NCI-H2029 treated with DMSO at 0.1 percent for 48 hours (cell line): ENCODE measurements at regions not wholly inside any gene's neighbourhood (a gene's known extent, or its start where the extent isn't known, plus 50 kb on each side); places are given as distances from the start of the nearest gene placed in this dataset.
"Not testable (repeated sequence)": the region's sequence is repeated elsewhere in the genome, so short reads cannot be mapped to it uniquely, and the experiment has no call there.

Source experiments
- DNase-seq: peaks from one replicate; lab custom pipeline; 2025; lab: John Stamatoyannopoulos, UW

DNA sequence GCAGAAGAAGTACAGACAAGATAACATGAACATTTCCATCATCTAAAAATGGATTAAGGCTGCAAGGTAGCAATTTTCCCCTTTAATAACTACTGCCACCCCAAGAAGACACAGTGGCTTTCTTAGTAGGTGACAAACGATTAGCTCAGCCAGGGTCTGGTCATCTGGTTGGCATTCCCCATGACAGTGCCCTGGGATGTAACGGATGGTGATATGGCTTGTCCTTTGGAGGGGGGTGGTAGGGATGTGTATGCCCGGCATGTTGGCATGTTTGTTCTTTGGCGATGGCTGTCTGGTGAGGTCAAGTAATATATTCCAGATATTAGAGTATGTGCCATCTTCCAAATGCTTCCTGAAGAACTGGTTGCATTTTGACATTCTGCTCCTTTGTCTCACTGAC is 135.6 kb upstream of the ZNF536 start:
- DNase-seq, result no peak

DNA sequence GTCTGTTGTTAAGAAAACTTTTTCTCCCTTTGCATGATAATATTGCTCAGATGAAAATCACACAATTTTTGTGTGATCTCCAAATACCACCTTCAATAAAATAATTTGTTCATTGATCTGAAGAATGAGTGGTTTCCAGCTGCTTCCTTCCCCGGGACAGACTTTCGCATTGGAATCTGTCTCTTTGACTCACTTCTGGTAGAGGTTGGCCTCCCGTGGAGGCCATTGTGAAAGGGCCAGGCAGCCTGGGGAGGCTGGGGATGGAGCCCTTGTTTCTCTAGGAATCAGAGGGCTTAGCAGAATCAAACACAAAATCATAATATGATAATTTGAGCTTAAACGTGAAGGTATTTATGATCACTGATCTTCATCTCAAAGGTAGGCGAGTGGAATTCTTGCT is 135.0 kb upstream of the ZNF536 start:
- no peak for DNase-seq

DNA sequence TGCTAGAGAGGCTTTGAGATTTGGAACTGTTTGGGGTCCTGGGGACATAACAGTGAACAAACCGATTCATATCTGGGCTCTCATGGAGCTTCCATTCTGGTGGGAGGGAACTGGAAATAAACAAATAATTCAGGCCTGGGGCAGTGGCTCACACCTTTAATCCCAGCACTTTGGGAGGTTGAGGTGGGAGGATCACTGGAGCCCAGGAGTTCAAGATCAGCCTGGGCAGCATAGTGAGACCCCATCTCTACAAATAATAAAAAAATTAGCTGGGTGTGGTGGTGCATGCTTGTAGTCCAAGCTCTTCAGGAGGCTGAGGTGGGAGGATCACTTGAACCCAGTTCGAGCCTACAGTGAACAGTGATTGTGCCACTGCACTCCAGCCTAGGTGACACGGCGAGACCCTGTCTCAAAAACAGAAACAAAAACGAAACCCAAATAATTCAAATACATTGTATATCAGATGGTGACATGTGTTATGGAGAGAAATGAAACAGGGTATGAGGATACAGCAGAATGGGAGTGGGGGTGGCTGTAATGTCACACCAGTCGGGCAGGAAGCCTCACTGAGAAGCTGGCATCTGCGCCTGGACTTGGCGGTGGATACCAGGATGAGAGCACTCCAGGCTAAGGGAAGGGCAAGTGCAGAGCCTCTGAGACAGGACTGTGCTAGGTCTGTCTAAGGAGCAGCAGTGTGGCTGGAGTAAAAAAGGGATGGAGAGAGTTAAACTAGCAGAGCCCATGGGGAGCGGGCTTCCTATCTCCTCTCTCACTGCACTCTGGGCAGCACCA is 131.1 kb upstream of the ZNF536 start:
- no peak for DNase-seq

DNA sequence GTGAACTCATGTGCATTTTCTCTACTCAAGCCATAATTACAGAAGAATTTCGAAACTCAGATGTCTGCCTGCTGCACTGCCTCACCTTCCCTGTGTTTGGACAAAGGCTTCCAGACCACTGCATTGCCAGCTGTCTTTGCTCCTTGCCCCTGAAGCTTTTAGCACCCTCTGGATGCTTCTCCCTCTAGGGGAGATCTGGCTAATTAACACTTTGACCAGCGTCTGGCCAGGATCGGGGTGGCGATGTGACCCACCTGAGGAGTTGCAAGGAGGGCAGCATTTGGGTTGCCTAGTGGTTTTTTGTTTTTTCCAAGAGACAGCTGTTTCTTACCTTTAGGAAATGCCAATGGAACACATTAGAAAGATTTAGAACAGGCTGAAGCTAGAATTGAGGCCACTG is 127.7 kb upstream of the ZNF536 start:
- no peak for DNase-seq

DNA sequence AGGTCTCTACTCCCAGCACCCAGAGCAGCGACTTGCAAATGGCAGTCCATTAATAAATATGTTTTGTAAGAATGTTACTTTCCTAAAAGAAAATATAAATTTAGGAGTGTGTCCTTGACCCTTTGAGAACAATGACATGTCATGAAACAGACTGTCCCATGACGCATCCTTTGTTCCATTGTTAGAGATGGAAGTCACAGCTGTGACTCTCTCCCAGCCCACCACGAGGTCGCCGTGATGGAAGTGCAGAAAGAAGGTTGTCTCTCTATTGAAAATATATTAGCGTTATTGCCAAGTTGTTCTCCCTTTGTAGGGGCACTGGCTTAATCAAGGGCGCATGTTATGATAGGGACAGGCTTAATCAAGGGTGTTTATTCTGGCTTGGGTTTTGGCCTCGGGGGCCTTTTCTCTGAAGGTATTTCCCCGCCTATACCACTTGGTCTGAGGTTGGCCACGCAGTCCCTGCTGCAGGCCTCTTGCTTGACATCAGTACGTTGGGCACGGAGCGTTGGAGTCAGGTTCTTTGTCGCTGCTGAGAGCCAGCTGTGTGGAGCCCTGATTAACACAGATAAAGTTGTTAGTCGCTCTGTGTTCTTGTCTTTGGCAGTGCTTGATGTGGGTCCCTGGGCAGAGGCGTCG is 126.7 kb upstream of the ZNF536 start:
- DNase-seq, result no peak

DNA sequence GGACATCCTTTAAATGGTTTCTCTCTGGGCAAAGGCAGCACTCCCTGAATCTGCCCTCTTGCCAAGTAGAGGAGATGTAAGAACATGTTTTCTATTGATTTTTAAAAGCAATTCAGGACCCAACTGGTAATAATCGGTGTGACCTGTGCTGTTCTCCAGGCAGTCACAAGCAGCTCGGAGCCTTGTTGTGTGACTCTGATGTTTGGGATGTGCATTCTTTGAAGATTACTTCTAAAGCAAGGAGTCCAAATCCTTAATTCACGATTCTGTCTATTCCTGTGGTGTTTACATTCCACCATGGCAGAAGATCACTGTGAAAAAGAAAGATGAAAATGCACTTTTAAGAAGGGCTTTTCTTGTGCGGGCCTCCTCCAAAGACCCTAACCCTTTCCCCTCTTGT is 122.3 kb upstream of the ZNF536 start:
- no peak for DNase-seq

DNA sequence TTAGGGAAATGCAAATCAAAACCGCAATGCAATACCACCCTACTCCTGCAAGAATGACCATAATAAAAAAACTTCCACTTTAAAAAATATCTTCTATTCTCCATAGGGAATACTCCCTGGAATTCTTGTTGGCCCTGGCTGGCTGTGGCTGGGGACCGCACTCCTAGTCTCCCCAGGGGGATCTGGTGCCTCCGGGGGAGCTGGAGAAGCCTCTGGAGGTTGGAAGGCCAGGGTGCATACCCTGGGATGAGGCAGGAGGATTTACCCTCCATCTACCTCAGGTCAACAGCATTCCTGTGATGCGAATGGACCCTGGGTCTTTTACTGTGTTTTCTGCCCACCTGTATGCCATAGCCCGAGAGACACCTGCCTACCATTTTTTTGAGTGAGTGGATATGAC is 120.0 kb upstream of the ZNF536 start:
- DNase-seq, result no peak

DNA sequence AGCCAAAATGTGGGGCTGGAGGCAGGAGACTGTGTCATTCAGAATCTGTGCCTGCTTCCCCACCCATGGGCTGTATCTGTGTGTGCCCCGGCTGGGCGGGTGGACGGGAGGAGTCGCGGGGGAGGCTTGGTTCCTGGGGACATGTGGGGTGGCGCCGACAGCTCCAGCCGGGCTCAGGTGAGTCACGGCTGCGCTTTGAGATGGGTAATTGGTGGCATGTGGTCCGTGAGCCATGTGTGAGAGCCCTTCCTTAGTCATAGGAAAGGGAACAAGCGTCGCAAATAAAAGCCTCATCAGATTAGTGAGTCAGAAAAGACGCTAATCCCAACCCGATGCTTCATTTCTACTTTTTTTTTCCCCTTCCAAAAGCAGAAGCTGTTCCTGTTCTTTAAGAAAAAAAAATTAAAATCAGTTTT is 118.6 kb upstream of the ZNF536 start:
- DNase-seq, result no peak

DNA sequence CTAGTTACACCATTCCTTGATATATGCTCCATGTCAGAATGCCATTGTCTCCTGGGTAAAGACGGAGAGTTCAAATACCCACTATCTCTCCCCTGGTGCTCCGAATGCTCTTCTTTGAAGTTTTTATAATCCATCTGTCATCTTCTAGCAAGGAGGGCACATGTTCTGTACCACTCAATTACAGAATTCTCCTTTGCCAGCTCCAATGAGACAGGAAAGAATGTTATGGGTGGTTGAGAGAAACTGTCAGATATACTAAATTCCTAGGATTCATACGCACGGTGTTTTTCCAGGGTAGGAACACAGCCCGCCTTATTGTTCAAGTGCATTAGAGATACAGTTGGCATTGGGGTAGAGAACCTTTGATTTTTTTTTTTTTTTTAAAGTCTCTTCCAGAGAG is 118.0 kb upstream of the ZNF536 start:
- no peak for DNase-seq

DNA sequence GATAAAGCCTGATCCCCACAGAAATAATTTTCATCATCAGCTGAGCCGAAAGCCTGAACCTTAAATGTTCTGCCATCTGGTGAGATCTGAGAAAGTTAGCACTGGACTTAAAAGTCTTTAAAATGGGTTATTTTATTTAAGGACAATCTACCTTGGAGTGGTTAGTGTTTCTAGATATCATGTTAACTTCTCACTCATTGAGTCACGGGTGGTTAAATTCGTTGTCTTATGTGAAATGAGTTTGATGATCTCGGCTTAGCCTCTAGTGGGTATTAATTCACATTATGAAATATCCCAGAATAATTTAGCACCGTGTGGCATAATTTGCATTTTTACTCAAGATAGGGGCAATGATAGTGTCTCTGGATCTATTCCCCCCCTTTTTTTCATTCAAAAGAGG is 117.4 kb upstream of the ZNF536 start:
- no peak for DNase-seq

DNA sequence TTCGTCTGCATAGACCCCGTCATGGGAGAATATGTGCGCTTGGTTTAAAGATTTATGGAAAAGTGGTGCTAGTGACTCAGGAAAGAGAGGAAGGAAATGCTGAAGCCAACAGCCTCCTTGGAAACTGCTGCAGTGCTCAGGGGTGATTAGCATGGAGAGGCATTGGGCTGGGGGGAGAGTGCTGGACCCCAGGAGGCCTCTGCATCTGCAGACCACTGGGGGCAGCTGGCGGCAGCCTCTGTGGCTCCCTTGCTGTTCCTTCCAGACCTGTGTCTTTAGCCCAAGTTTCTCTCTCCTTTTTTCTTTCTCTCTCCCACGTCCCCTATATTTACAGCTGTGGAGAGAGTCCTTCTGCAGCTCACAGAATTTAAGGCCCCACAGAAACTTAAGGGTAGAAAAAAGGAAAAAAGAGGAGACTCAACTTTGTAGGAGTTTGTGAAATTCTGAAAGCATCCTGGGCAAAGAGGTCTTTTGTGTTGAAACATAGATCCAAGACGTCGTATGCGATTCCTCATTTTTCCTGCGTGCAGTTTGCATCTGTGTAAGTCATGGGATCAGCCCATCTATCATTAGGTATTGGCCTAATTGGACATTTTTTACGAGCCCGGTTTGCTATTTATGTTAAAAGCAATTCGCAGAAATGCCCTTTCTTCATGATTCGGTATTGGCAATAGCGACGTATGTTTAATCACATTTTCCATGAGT is 116.2 kb upstream of the ZNF536 start:
- no peak for DNase-seq

DNA sequence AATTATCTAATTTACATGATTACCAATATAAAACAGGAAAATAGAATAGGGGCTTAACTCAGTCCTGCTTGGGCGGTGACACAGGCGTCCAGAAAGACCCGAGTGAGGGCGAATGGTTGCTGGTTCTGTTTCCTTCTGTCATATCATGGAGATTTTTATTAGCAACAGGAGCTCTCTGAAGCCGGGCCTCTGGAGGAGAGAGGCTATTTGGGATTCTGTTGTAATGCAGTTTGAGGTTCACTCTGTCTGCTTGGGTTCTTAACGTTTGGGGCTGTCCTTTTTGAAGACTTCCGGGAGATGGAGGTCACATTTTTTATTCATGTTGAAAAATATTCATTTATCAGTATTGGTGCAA is 115.7 kb upstream of the ZNF536 start:
- DNase-seq, result no peak

DNA sequence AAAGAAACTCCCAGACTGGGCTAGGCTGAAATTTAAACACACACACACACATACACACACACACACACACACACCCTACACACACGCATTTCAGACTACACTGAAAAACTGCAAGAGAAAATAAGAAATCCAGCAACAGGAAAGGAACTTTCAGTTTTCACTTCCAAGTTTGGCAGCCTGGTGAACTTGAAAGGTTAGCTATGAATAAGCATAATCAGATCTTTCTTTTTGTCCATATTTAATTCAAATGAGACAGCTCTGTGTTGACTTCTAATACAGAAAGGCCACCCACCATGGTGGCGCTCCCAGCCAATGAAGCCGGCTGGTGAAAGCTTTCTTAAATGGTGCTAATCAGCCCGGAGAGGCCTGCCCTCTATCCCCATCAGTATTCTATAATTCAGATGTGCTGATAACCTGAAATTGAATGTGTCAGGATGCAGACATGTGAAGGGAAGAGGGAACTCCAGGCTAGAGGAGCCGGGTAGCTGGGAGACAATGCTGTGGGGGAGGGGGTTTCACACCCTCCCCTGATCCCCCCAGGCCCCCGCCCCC is 108.3 kb upstream of the ZNF536 start:
- DNase-seq, result no peak

DNA sequence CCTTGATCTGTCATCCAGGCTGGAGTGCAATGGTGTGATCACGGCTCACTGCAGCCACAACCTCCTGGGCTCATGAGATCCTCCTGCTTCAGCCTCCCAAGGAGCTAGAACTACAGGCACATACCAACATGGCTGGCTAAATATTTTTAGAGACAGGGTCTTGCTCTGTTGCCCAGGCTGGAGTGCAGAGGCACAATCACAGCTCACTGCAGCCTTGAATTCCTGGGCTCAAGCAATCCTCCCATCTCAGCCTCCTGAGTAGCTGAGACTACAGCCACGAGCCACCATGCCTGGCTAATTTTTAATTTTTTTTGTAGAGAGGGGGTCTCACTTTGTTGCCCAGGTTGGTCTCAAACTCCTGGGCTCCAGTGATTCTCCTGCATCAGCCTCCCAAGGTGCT is 106.3 kb upstream of the ZNF536 start:
- not testable (repeated sequence) for DNase-seq

DNA sequence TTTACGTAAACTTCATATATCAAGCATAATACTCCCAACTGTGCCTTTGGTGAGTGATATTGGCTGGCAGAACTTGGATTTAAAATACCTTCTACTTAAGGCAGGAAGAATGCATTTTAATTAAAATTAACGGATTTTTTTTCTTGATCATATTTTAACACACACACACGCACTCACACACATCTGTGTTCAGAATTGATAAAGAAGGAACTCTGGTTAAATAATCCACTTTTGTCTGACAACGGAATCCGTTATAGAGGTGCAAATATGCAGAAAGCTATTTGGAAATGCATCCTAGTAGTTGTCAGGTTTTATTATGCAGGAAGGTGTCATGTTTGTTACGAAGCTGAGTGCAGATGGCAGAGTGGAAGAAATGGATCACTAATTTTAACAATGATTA is 105.5 kb upstream of the ZNF536 start:
- no peak for DNase-seq

DNA sequence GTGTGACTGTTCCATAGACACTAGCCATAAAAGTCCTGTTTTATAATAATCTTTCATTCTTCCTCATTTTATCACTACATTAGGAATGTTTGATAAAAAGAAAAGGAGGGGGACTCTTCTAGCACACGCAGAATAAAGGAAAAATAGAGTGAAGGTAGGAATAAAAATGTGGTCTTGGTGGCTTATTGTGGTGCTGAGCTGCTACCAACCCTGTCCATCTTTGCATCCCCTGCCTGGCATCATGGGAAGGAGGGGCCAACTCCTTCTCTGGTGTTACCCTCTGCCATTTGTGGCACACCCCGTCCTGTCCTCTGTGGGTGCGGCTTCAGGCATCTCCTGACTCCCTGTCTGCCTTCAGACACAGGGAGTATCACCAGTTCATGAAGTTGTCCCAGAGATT is 104.9 kb upstream of the ZNF536 start:
- no peak for DNase-seq

DNA sequence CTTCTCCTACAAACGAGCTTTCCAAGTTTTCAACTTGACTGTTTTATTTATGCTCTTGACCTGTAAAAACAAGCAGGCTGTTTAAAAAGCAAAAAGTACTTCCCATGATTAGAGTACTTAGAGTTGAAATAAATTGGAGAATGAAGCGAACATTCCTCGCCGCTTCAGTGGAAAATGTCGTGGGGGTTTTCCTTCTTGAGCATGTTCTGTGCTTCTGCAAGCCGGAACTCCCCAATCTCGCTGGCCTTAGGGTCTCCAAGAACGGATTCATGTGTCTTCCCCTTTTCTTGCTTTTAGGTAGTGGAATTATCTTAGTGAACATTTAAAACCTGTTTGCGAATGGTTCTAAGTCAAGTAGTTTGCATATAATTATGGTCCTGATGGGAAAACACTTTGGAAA is 103.6 kb upstream of the ZNF536 start:
- DNase-seq, result no peak

DNA sequence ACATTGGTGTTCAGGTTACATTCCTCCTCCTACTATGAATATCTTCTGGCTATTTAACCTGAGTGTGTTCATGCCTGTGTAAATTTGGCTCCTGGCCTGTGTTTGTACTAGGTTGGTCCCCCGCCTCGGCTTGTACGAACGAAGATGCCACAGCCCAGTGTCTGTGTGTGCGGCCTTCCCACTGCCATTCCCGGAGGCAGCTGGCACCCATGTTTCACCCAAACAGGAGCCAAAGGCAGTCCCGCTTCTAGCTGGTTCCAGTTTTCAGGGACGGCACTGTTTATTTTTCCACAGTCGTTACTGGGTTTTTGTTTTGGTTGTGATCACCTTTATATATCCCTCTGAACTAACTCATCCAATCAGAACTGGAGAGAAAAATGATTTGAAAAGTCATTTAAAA is 102.5 kb upstream of the ZNF536 start:
- no peak for DNase-seq

DNA sequence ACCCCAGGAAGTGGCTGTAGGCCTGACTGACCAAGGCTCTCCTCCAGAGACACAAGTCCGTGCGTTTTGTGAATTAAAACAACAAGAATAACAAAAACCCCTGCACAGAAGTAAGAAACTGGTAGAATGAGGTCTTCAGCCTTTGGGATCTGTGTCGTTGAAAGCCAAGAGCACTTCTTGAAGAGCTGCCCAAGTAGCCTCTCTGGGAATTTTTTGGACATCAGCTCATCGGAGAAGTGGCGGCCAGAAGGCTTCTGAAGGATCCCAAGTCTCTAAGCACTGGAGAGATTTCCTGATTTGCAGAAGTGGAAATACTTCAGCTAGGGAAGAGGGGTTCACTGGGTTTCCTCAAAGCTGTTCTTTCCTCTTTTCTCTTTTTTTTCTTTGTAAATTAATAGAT is 100.4 kb upstream of the ZNF536 start:
- no peak for DNase-seq

DNA sequence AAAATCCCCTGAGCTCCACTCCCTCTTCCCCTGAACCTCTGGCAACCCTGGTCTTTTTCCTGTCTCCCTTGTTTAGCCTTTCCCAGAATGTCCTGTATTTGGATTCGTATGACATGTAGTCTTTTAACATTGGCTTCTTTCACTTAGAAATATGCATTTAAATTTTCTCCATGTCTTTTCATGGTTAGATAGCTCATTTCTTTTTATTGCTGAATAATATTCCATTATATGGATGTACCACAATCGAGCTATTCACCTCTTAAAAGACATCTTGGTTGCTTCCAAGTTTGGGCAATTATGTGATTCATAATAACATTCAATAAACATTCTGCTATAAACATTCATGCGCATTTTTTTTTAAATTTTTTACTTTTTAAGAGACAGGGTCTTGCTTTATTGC is 99.6 kb upstream of the ZNF536 start:
- DNase-seq, result no peak

DNA sequence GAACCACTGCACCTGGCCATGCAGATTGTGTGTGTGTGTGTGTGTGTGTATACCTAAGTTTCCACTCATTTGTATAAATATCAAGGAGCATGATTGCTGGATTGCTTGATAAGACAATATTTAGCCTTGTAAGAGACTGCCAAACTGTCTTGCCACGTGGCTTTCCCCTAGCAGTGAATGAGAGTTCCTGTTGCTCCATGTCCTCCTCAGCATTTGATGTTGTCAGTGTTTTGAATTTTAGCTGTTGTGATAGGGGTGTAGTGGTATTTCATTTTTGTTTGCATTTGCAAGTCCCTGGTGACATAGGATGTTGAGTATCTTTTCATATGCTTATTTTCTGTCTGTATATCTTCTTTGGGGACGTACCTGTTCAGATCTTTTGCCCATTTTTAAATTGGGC is 99.0 kb upstream of the ZNF536 start:
- no peak for DNase-seq

DNA sequence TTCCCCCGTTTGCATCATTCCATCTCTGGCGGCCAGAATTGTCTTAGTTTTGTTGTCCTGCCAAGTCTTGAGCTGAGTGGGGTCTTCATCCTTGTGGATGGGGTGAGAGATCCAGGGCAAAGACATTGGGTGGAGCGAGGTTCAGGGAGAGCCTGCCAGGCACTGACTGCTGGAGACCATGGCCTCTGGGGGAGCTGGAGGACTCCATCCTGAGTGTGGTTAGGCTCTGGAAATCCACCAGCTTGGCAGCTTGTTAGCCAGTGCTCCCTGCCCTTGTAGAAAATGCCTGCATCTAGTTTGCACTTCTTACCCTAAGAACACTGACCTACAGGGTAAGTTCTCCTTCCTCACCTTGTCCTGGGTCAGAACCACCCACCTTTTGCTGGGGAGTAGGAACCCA is 97.2 kb upstream of the ZNF536 start:
- no peak for DNase-seq
